ENCODE measurements at regions not wholly inside any gene's neighbourhood (a gene's known extent, or its start where the extent isn't known, plus 50 kb on each side); places are given as distances from the start of the nearest gene placed in this dataset.

DNA sequence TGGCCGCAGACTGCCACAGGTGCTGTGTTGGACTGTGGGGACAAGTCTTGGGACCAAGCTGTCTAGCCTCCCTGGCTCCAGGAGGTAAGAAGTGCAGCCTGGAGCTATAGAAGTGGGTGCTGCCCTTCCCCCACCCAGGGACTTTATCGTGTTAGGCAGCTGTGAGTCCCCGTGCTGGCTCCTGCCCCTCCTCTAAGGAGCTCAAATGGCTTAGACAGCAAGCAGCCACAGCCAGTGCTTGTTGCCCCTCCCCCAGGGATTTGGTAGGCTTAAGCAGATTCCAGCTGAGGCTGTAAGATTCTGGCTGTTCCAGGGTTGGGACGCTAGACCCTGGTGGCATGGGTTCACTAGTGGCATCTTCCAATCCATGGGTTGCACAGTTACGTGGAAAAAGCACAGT, 979.4 kb upstream of the PCDH10 start:
- TF ChIP-seq POLR2A (IDR thresholded peaks at IDR 0.05), result no peak
- TF ChIP-seq, protein P1, sequence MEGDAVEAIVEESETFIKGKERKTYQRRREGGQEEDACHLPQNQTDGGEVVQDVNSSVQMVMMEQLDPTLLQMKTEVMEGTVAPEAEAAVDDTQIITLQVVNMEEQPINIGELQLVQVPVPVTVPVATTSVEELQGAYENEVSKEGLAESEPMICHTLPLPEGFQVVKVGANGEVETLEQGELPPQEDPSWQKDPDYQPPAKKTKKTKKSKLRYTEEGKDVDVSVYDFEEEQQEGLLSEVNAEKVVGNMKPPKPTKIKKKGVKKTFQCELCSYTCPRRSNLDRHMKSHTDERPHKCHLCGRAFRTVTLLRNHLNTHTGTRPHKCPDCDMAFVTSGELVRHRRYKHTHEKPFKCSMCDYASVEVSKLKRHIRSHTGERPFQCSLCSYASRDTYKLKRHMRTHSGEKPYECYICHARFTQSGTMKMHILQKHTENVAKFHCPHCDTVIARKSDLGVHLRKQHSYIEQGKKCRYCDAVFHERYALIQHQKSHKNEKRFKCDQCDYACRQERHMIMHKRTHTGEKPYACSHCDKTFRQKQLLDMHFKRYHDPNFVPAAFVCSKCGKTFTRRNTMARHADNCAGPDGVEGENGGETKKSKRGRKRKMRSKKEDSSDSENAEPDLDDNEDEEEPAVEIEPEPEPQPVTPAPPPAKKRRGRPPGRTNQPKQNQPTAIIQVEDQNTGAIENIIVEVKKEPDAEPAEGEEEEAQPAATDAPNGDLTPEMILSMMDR (IDR thresholded peaks at IDR 0.05), result no peak
